ENCODE measurements at regions not wholly inside any gene's neighbourhood (a gene's known extent, or its start where the extent isn't known, plus 50 kb on each side); places are given as distances from the start of the nearest gene placed in this dataset.
"Not testable (repeated sequence)": the region's sequence is repeated elsewhere in the genome, so short reads cannot be mapped to it uniquely, and the experiment has no call there.

- no peak for DNase-seq
Measured at GRCh38 chr2:239801404-239802184, 223.5 kb downstream of the NDUFA10 start.

DNA sequence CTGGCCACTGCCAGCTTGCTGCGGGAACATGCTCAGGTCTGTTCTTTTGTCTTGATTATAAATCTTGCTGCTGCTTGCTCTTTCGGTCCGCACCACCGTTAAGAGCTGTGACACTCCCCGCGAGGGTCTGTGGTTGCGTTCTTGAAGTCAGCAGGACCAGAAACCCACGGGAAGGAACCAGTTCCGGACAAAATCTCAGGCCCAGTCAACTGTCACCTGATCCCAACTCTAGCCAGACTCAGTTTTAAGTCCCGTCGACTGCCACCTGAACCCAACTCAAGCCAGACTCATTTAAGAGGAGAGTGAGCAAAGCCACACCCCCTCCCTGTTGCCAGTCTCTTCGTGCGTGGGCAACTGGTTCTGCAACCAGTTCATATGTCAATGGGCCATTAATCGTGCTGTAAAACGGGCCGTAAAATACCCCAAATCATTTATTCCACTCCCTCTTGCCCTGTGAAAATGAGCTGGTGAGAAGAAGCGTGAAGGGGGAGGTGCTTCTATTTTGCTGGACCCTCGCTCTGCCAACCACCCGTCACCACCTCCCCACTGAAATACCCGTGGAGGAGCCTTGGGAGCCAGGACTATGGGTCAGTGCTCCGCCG is 224.3 kb downstream of the NDUFA10 start:
- DNase-seq: no peak

- DNase-seq: no peak
Measured at GRCh38 chr2:239797316-239797715, 227.8 kb downstream of the NDUFA10 start.

DNA sequence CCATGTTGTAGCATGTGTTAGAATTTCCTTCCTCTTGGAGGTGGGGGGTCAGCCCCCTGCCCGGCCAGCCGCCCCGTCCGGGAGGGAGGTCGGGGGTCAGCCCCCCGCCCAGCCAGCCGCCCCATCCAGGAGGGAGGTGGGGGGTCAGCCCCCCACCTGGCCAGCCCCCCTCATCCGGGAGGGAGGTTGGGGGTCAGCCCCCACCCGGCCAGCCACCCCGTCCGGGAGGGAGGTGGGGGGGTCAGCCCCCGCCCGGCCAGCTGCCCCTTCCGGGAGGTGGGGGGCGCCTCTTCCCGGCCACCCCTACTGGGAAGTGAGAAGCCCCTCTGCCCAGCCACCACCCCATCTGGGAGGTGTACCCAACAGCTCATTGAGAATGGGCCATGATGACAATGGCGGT is 229.4 kb downstream of the NDUFA10 start:
- not testable (repeated sequence) for DNase-seq

- DNase-seq: no peak
Measured at GRCh38 chr2:239793836-239794235, 231.3 kb downstream of the NDUFA10 start.

- no peak for DNase-seq
Measured at GRCh38 chr2:239793086-239793485, 232.1 kb downstream of the NDUFA10 start.

DNA sequence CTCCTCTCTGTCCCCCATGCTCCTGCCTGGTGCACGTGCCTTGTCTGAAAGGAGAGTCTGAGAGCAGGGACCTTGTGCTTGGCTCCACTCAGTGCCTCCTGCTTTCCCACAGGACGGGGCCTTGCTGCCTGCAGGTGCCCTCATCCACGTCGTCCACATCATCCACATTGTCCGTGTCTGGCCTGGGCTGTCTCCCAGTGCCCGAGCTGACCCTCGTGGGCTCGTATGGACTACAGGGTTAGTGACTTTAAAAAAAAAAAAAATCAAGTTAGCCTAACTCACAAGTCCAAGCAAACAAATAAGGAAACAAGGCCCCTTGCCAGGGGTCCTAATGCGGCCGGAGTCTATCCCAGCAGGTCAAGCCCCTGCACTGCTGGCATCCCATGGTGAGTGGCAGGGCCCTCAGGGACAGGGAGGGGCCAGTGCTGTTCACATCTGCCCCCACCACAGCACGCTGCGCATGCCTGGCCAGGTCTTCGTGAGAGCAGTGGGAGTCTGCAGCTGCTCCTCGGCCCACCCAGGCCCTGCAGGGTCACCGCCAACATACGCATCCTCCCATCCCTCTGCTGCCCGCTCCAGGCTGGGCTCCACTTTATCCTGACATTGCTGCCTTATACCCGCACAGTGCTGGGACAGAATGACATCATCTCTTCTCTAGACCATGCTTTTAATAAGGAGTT is 232.6 kb downstream of the NDUFA10 start:
- DNase-seq: no peak

DNA sequence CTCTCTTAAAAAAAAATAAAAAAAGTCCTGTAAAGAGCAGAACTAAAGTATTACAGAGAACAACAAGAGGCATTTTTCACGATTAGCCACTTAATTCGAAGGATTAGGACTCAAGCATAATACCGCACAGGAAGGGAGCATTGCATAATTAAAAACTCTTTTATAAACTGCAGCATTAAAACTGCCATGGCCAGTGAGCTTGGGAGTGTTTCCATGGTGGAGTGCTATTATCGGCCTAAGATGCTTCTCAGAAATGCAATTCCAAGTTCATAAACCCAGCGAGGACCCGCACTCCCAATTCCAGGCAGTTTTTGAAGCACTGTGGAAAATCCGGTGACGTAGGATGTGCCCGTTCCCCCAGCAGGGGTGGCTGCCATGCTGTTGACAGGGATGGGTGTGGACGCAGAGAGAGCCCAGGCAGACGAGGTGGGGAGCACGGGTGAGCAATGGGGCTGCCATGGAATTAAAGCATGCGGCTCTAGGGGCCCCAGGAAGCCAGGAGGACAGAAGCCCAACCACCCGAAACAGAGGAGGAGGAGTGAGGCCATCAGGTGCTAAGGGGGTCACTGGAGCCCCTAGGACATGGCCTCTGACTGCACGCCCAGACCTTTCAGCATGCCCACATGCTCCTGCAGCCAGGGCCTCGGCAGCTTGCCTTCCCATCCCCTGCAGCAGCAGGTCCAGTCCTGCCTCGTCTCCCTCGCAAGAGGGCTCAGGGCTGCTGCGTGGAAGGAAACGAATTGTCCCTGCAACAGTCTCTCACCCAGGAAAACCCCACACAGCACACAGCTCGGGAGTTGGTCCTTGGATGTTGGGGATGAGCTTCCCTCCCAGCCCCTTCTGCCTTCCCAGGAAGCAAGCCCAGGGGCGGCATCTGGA is 233.4 kb downstream of the NDUFA10 start:
- no peak for DNase-seq

DNA sequence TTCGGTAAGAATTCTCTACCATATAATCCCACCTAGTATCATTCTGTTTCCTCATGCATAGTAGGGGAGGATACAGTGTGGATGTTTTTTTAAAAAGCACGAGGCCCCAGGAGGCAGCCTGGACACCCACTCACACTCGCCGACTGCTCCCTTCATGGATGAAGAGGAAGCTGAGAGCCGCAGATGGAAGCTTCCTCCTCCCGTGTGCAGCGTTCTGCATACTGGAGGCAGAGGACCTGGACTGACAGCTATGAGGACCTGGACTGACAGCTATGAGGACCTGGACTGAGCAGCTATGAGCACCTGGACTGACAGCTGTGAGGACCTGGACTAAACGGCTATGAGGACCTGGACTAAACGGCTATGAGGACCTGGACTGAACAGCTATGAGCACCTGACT is 234.4 kb downstream of the NDUFA10 start:
- DNase-seq: no peak

DNA sequence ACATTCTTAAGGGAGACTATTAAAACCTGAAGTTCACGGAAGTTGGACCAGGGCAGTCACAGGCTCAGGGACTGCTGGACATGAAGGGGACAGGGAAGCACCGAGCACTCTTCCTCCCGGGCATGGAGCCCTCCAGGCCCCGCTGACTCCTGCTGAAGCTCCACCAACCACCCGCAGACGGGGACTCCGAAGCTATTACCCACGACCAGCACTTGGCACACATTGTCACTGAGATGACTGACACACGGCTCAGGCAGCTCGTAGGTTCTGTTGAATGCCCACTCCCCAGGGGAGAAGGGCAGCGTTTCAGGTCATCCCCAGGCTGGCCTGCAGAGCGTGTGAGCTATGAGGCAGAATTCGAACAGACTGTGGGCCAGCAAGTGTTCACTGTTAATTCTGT is 234.8 kb downstream of the NDUFA10 start:
- DNase-seq: no peak

DNA sequence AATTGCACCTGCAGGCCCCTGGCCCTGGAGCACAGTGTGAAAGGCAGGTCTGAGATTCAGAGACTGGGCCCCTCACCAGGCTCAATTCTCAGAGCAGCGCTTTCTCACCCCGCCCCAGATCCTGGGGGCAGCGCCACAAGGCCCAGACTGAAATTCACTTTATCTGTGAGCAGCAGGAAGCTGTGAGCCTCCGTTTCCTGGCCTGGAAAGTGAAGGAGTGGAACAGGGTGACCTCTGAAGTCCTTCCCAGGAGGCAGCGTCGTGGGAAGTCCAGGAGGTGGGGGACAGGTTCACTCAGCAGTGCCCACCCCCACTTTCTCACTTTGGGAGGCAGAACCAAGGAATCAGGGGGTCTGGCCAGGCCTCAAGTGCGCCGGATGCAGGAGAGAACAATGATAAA is 235.4 kb downstream of the NDUFA10 start:
- no peak for DNase-seq

GRCh38 chr2:239788576-239789098 is 236.5 kb downstream of the NDUFA10 start:
- DNase-seq: no peak

DNA sequence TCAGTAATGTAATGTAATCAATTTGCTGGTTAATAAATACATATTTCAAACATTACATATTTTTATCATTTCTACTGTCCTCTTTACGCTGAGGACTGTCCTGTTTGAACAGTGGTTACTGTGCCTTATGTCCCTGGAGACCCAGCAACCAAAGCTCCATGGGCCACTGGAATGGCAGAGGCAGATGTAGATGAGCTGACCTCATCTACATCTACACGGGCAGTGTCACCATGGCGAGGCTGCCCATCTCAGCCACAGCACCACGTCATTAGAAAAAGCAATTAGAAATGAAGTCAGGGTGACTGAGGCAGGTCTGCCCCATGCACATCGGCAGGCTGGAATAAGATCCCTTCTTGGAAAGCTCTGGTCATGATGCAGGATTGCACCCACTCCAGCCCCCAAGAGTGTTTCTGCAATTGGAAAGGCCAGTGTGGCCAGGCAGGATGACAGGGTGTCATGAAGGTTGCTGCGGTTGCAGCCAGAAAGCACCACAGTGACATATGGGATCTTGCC is 237.5 kb downstream of the NDUFA10 start:
- no peak for DNase-seq

- no peak for DNase-seq
Measured at GRCh38 chr2:239786791-239787190, 238.4 kb downstream of the NDUFA10 start.

DNA sequence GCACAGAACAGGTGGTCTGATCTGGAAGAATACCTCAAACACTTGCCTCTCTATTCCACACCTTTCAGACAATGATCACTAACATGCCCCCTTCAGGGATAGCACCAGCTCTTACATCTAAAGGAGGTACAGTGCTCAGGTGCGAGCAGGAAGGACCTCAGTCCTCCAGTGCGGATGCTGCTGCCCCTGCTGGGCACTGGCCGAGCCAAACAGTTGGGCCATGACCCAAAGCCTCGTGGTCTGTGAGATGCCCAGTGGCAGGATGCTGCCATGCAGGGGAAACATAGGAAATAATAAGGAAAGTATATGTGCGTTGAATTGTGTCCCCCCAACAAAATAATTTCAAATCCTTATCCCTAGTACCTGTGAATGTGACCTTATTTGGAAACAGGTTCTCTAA is 243.7 kb downstream of the NDUFA10 start:
- DNase-seq: no peak

- DNase-seq: no peak
Measured at GRCh38 chr2:239780236-239780994, 244.7 kb downstream of the NDUFA10 start.

GRCh38 chr2:239779584-239779983 is 245.6 kb downstream of the NDUFA10 start:
- no peak for DNase-seq

DNA sequence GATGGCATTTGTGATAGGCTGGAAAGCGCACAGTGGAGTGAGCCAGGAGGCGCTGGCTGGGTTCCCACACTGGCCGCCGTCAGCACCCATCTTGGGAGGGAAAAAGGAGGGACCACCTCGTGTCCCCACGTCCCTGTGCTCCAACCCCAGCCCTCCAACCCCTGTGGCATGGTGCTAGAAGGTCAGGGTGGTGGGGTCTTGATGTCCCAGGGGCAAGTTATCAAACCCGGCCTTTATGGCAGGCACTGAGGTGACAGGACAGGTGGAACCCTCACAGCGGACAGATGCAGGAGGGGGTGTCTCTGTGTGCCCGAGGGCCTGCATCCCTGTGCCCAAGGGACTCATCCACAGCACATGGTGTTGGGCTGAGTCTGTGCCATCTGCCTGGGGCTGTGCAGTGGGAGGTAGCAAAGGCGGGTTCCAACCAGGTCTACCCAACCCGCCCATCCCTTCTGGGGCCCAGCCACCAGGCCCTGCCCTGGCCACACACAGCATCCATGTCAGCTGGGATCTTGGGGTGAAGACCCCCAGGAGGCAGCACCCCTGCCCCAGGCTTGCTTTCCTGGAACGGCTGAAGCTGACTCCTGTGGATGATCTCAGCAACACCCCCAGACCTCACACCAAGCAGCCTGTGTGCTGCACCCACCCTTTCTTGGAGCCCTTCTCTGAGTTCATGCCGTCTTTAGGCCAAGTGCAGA is 246.1 kb downstream of the NDUFA10 start:
- no peak for DNase-seq

DNA sequence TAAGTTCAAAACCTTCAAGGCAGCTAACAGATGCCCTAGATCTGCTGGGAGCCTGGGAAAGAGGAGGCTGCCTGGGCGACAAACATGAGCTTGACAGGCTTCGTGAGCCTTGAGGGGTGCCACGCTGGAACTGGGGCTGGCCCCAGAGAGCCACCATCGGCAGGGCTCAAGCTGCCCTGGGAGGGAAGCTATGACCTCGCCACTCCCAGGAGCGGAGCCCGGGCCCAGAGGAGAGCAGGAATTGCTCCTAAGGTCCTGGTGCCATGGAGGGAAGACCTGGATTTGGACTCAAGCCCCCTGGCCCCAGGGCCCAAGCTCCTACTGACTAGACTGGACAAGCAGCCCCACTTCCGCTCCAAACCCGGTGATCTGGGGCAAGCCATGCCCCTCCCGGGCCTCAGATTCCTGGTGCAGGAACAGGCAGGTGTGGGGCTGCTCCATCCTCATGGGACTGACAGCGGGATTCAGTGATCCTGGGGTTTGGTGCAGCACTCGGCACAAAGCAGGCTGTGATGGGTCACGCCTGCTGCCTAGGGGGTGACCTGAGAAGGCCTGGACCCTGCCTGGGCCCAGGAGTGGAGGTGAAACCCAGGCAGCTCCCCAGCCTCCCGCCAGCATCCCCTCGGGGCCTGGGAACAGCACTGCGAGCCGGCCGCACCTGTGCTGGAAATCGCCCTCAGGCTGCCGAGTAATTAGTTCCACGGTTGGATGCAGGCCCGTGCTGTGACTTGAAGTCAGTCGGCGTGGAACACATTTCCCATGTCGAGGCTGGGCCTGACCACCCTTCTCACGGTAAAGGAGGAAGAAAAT is 246.9 kb downstream of the NDUFA10 start:
- DNase-seq: no peak

- DNase-seq: no peak
Measured at GRCh38 chr2:239777219-239777618, 247.9 kb downstream of the NDUFA10 start.
